ENCODE measurements at regions not wholly inside any gene's neighbourhood (a gene's known extent, or its start where the extent isn't known, plus 50 kb on each side); places are given as distances from the start of the nearest gene placed in this dataset.

- DNase-seq (ENCODE audit: low spot score), result no peak
Observed at GRCh38 chr12:18207266-18207665, 54.1 kb upstream of the PIK3C2G start.

GRCh38 chr12:18206198-18206597 is 55.1 kb upstream of the PIK3C2G start:
- no peak for DNase-seq (ENCODE audit: low spot score)

- DNase-seq (ENCODE audit: low spot score), result no peak
Observed at GRCh38 chr12:18204053-18204452, 57.3 kb upstream of the PIK3C2G start.

- no peak for DNase-seq (ENCODE audit: low spot score)
Observed at GRCh38 chr12:18192119-18192518, 69.2 kb upstream of the PIK3C2G start.

- no peak for DNase-seq (ENCODE audit: low spot score)
Observed at GRCh38 chr12:18183141-18183540, 78.2 kb upstream of the PIK3C2G start.

GRCh38 chr12:18171571-18171970 is 81.6 kb upstream of the RERGL start:
- DNase-seq (ENCODE audit: low spot score), result no peak

GRCh38 chr12:18168016-18168415 is 78.0 kb upstream of the RERGL start:
- no peak for DNase-seq (ENCODE audit: low spot score)

- DNase-seq (ENCODE audit: low spot score), result no peak
Observed at GRCh38 chr12:18165889-18166288, 75.9 kb upstream of the RERGL start.

GRCh38 chr12:18165422-18165871 is 75.5 kb upstream of the RERGL start:
- DNase-seq (ENCODE audit: low spot score), result no peak

GRCh38 chr12:18160901-18161300 is 70.9 kb upstream of the RERGL start:
- no peak for DNase-seq (ENCODE audit: low spot score)

GRCh38 chr12:18158774-18159557 is 69.0 kb upstream of the RERGL start:
- DNase-seq (ENCODE audit: low spot score), result peak; percentile 23

- no peak for DNase-seq (ENCODE audit: low spot score)
Observed at GRCh38 chr12:18153826-18154225, 63.8 kb upstream of the RERGL start.

GRCh38 chr12:18151036-18151435 is 61.0 kb upstream of the RERGL start:
- DNase-seq (ENCODE audit: low spot score), result no peak

GRCh38 chr12:18148961-18149360 is 59.0 kb upstream of the RERGL start:
- DNase-seq (ENCODE audit: low spot score), result no peak

- DNase-seq (ENCODE audit: low spot score), result no peak
Observed at GRCh38 chr12:18146363-18146762, 56.4 kb upstream of the RERGL start.

GRCh38 chr12:18145924-18146323 is 55.9 kb upstream of the RERGL start:
- no peak for DNase-seq (ENCODE audit: low spot score)

GRCh38 chr12:18141048-18141982 is 51.3 kb upstream of the RERGL start:
- DNase-seq (ENCODE audit: low spot score), result no peak

GRCh38 chr12:18139989-18140596 is 50.1 kb upstream of the RERGL start:
- peak; percentile 15 for DNase-seq (ENCODE audit: low spot score)

Data from cerebellar cortex (tissue), 1 donor.